ENCODE measurements at regions not wholly inside any gene's neighbourhood (a gene's known extent, or its start where the extent isn't known, plus 50 kb on each side); places are given as distances from the start of the nearest gene placed in this dataset.

DNA sequence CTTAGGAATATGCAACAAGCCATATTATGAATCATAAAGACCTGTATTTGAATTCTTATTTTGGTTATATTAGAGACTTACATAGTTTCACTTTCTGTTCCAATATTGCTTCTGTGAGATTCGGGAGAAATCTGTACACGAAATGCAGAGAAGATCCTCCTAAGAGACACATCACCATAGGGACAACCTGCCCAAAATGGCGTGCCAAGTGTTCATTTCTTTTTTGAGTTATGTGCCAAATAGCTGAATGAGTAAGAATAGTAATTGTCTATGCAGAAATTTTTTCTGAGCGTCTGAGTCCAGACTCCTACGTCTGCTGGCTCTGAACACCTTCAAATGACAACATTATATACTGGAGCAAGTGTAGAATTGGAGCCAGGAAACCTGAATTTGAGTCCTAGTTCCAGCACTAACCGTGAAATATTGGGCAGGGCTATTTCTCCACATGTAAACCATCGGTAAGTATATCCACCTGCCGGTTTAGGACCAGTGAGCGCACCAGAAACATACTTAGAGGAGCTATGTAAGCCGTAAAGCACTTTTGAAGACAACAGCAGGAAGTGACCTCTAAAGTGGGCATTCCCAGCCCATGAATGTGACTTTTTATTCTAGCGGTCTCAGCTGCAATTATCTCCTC lies 163.9 kb upstream of the DMRT1 start:
- ChIA-PET POLR2A (no interaction called here), CTCF (interaction anchor here (0.6 kb wide), 1 partner anchor 127 kb away, joined by 4 read pairs; no protein-coding TSS in a partner anchor)
- Mint-ChIP-seq H3K27me3 (peaks cover 3% of the 10 kb centered on the region), H3K9me3 (no peaks in the 10 kb centered on the region), H3K27ac (peak overlapping the region; percentile 68), H3K4me3 (peak overlapping the region; percentile 66), H3K36me3 (ENCODE audit: low read depth) (no peaks in the 10 kb centered on the region), H3K4me1 (peaks cover 16% of the 10 kb centered on the region)
- DNase-seq: peak; percentile 17

DNA sequence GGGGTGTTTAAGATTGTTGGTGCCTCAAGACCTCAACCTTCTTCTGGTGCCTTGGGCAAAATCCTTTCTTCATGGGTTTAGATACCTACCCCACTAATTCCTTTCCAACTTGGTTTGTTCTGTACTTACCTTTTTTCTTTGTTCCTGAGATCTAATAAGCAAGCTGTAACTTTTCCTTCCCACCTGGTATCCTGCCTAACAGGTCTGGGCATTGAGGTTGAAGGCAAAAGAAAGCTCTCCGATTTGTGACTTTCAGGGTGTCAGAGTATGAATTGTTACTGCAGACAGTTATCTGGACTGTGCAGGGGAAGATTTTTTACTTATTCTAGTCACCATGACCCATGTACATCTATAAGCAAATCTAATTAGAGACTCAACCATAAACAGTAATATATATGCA lies 162.6 kb upstream of the DMRT1 start:
- Mint-ChIP-seq H3K4me1 (peaks cover 16% of the 10 kb centered on the region), H3K27ac (no peak overlapping the region), H3K4me3 (no peak overlapping the region), H3K27me3 (peaks cover 3% of the 10 kb centered on the region), H3K9me3 (no peaks in the 10 kb centered on the region), H3K36me3 (ENCODE audit: low read depth) (no peaks in the 10 kb centered on the region)
- CTCF ChIA-PET: no interaction called here
- DNase-seq: no peak
- POLR2A ChIA-PET: no interaction called here

DNA sequence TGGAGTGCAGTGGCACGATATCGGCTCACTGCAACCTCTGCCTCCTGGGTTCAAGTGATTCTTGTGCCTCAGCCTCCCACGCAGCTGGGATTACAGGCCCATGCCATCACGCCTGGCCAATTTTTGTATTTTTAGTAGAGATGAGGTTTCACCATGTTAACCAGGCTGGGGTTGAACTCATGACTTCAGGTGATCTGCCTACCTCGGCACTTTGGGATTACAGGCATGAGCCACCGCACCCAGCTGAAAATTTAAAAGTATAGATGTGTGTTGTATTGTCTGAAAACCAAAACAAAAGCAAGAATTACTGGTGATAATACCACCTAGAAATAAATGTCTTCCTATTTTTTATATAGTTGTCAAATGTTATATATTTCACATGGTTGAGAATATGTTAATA lies 162.0 kb upstream of the DMRT1 start:
- no peaks in the 10 kb centered on the region for H3K36me3 Mint-ChIP-seq (ENCODE audit: low read depth)
- peaks cover 16% of the 10 kb centered on the region for H3K4me1 Mint-ChIP-seq
- H3K4me3 Mint-ChIP-seq: no peak overlapping the region
- H3K9me3 Mint-ChIP-seq: no peaks in the 10 kb centered on the region
- peaks cover 3% of the 10 kb centered on the region for H3K27me3 Mint-ChIP-seq
- ChIA-PET POLR2A (no interaction called here), CTCF (no interaction called here)
- no peak for DNase-seq
- H3K27ac Mint-ChIP-seq: no peak overlapping the region

DNA sequence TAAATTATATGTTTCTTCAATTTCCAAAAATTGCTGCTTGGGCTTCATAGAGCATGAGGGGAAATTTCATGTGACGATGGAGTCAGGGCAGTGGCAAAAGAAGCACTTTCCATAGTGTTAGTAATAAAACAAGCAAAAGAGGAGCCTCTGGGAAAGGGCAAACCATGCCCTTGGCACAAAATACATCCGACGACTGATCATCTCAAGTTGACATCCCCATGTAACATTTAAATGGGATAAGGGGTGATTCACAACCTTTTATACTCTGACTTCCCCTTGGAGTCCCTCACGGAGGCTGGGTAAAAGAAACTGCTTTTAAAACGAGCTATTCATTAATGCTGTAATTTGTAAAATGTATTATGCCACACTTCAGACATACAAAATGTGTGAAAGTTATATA lies 161.4 kb upstream of the DMRT1 start:
- no peak for DNase-seq
- ChIA-PET CTCF (no interaction called here), POLR2A (no interaction called here)
- Mint-ChIP-seq H3K4me3 (no peak overlapping the region), H3K27me3 (peaks cover 3% of the 10 kb centered on the region), H3K9me3 (no peaks in the 10 kb centered on the region), H3K36me3 (ENCODE audit: low read depth) (no peaks in the 10 kb centered on the region), H3K4me1 (peaks cover 16% of the 10 kb centered on the region), H3K27ac (no peak overlapping the region)

DNA sequence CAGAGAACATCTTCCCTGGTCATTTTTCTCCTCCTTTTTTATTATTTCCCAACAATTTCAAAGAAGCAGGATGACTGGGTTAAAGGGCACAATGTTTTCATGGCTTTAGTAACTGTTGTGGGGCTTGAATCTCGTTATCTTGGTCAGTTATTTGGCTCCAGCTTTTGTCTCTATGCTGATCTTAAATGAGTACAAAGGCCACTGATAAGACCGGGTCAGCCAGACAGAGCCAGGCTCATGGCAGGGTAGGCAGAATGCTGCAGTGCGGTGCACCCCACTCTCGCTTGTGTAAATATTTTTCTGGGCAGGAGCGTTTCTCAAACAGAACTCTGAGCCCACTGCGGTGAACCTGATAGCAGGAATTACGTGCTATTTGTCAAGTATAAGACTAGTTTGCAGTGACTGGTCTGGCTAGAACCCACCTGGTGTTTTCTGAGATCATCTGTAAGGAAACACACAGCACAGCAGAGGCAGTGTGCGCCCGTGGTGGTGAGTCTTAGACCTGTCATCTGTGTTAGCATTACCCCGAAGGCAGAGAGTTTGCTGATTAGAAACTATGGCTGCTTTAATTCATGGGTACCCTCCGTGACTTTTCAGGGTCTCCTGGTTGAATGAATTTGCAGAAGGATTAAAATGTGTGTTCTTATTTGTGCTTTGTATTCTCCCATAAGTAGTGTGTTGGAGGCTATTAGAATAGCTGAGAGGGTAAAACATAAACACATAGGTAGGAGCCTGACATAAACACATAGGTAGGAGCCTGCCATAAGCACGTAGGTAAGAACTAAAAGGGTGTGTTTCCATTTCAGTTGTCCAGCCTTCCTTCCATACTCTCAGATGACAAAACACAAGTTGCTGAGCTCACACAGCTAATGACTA lies 158.6 kb upstream of the DMRT1 start:
- ChIA-PET CTCF (interaction anchor here (0.6 to 1.7 kb wide), 4 partner anchors 11 to 30 kb away, joined by 3 to 4 read pairs (median 4); no protein-coding TSS in a partner anchor), POLR2A (no interaction called here)
- no peak overlapping the region for H3K27ac Mint-ChIP-seq
- DNase-seq: no peak
- no peak overlapping the region for H3K4me3 Mint-ChIP-seq
- H3K9me3 Mint-ChIP-seq: no peaks in the 10 kb centered on the region
- peaks cover 2% of the 10 kb centered on the region for H3K4me1 Mint-ChIP-seq
- peaks cover 8% of the 10 kb centered on the region for H3K27me3 Mint-ChIP-seq
- no peaks in the 10 kb centered on the region for H3K36me3 Mint-ChIP-seq (ENCODE audit: low read depth)

DNA sequence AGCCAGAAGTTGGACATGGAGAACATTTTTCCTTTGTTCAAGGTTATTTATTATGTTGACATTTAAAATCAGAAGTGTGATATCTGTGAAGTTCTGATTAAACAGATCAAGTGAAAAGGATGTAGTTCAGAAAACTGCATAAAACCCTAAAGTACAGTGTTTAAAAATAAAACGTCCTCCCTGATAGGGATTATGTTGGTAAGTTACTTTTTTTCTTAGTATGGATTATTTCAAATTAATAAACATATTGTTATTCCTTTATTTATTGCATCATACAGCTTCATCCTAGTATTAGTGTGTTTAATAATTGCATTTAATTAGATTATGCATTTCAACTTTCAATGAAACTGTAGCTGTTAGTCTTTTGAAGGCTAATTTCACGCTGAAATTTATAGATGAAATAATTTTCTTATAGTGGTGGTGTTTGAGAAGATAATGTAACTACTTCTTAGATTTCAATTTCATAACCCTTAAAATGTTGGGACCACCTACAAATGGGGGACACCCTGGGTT lies 157.9 kb upstream of the DMRT1 start:
- H3K4me3 Mint-ChIP-seq: no peak overlapping the region
- peaks cover 8% of the 10 kb centered on the region for H3K27me3 Mint-ChIP-seq

DNA sequence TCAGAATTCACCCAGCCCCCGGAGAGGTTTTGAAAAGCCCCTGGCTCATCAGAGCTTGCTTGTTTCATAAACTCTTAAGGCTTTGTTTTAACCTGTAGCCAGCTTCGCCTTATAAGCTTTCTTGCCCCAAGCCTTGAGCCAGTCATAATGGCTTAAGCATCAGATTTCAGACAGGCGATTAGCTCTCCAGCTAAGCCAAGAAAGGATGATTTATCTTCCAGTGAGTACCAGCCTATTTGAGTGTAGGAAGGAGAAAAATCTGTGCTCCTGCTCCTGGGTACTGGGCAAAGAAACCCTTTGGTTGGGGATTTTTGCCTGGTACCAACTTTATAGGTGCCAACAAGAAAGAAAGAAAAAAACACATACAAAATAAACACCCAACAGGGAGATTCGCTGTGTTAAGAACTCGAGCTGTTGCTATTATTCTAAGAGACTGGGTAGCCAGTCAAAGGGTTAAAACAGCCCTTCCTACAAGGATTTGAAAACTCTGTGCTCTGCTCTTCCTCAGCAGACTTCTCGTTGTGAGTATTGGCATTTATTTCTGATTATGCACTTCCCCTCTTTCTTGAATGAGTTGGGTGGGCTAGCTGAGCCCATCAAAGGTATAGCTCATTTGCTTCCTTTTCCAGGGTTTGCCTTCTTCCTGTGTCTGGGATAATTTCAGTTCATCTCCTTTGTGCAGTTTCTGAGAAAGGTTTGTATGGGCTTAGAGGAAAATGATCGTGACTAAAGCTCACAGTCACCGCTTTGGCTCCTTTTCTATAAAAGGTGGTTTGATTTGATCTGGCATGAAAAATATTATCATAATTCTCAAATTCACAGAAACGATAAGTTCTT lies 157.2 kb upstream of the DMRT1 start:
- CTCF ChIA-PET: interaction anchor here (1.2 to 1.7 kb wide), 2 partner anchors 13 to 16 kb away, joined by 3 to 4 read pairs; no protein-coding TSS in a partner anchor
- no peaks in the 10 kb centered on the region for H3K36me3 Mint-ChIP-seq (ENCODE audit: low read depth)

More for the DNA sequence above, 157.9 kb upstream of the DMRT1 start:
- Mint-ChIP-seq H3K27ac (no peak overlapping the region), H3K36me3 (ENCODE audit: low read depth) (no peaks in the 10 kb centered on the region), H3K9me3 (no peaks in the 10 kb centered on the region), H3K4me1 (no peaks in the 10 kb centered on the region)
- DNase-seq: no peak
- ChIA-PET CTCF (interaction anchor here (1.2 to 1.7 kb wide), 2 partner anchors 12 to 17 kb away, joined by 3 to 4 read pairs; no protein-coding TSS in a partner anchor), POLR2A (interaction anchor here (0.6 kb wide), 1 partner anchor 73 kb away, joined by 8 read pairs; no protein-coding TSS in a partner anchor)

DNA sequence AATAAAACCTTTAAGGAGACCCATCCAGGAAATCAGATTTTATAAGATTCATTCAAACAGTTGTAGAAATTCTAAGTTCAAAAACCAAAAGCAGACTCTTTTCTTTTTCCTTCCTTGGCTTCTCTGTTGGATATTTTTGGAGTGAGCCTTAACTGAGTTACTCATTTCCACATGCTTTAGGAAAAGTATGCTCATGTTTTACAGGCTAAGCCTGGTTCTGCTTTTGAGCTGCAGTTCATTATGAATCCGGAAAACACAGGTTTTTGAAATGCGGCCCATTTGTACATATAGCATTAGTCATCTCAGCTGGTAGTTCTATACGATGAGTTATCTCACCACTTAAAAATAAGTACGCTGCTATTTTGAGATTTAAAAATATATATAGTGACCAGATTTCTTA lies 156.6 kb upstream of the DMRT1 start:
- no peaks in the 10 kb centered on the region for H3K36me3 Mint-ChIP-seq (ENCODE audit: low read depth)
- peaks cover 8% of the 10 kb centered on the region for H3K27me3 Mint-ChIP-seq
- H3K9me3 Mint-ChIP-seq: no peaks in the 10 kb centered on the region
- DNase-seq: no peak
- no peaks in the 10 kb centered on the region for H3K4me1 Mint-ChIP-seq
- no peak overlapping the region for H3K27ac Mint-ChIP-seq
- no peak overlapping the region for H3K4me3 Mint-ChIP-seq
- POLR2A ChIA-PET: no interaction called here
- CTCF ChIA-PET: interaction anchor here (1.7 kb wide), 1 partner anchor 13 kb away, joined by 4 read pairs; no protein-coding TSS in a partner anchor

More for the DNA sequence above, 157.2 kb upstream of the DMRT1 start:
- no peak for DNase-seq
- Mint-ChIP-seq H3K9me3 (no peaks in the 10 kb centered on the region), H3K27me3 (peaks cover 8% of the 10 kb centered on the region), H3K4me1 (no peaks in the 10 kb centered on the region), H3K27ac (no peak overlapping the region), H3K4me3 (no peak overlapping the region)
- POLR2A ChIA-PET: interaction anchor here (0.5 to 0.6 kb wide), 2 partner anchors 72 to 187 kb away, joined by 5 to 8 read pairs; no protein-coding TSS in a partner anchor

DNA sequence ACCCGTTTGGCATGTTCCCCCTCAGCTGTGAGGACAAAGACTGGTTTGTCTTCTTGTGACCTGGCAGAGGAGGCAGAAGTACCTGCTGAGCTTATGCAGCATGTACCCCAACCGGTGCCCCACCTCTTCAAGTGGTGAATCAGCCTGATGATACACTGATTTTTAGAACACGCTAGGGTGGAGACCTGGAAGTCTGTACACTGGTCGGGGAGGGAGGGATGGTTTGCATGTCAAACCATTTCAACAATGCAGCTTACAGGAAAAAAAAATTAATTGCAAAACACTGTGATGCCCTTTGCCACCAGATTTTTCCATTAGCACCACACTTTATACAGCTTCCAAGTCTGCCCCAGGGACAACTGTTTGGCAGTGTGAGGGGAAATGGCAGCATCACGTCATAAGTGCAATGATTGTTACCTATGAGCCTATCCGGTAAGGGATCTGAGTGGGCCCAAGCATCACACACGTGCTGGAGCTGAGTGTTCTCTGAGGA lies 155.1 kb upstream of the DMRT1 start:
- Mint-ChIP-seq H3K27me3 (peaks cover 8% of the 10 kb centered on the region), H3K36me3 (ENCODE audit: low read depth) (no peaks in the 10 kb centered on the region), H3K4me3 (no peak overlapping the region), H3K4me1 (no peaks in the 10 kb centered on the region), H3K9me3 (no peaks in the 10 kb centered on the region), H3K27ac (no peak overlapping the region)
- no peak for DNase-seq
- ChIA-PET CTCF (no interaction called here), POLR2A (no interaction called here)

DNA sequence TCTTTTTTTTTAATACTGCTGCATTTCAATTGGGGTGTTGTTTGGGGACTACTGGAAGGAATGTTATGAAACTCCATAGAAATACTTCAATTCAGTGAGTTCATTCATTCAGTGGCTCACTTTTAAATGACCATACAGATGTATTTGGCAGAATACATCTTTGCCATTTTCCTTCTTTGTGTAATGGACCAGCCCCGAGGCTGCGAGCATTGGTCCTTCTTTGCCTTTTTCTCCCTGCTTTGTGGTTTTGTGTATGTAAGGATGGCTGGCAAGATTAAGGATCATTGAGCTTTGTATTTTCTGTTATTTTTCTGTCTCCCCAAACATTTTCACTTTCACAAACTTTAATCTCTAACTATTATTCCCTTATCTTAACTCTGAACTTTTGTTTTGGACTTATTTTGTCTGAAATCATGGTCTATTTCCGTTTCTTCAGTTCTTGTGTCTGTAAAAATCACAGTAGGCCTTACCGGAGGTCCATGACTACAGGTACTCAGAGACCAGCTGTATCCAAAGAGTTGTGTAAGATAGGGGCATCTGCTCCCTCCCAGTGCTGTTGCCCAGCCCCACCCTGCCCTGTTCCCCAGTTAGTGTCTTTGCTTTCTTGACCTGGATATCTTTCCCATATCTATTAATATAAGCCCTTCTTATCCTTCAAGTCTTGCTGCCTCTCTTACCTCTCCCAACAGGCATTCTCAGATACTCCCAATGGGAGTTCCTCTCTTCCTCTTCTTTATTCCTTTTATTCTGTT lies 154.3 kb upstream of the DMRT1 start:
- ChIA-PET POLR2A (no interaction called here), CTCF (no interaction called here)
- Mint-ChIP-seq H3K4me3 (no peak overlapping the region), H3K36me3 (ENCODE audit: low read depth) (no peaks in the 10 kb centered on the region), H3K9me3 (no peaks in the 10 kb centered on the region), H3K27me3 (peaks cover 8% of the 10 kb centered on the region), H3K4me1 (no peaks in the 10 kb centered on the region), H3K27ac (no peak overlapping the region)
- DNase-seq: no peak

DNA sequence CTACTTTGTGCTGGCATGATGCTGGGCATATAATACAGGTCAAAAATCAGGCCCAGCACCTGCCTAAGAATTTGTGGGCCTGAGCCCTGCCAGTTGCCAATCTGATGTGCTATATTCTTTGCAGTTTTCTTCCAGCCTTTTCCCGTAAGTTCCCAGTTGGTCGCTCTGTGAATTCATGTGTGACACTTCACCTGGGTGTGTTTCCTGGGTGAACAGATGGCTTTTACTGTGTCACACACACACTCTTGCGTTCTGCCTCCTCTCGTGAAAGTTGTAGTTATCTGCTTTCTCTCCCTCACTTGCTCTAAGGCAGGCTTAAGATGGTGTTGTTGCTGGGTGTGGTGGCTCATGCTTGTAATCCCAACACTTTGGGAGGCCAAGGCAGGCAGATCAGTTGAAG lies 153.5 kb upstream of the DMRT1 start:
- H3K9me3 Mint-ChIP-seq: no peaks in the 10 kb centered on the region
- H3K36me3 Mint-ChIP-seq (ENCODE audit: low read depth): no peaks in the 10 kb centered on the region
- peaks cover 8% of the 10 kb centered on the region for H3K27me3 Mint-ChIP-seq
- POLR2A ChIA-PET: no interaction called here
- H3K4me1 Mint-ChIP-seq: no peaks in the 10 kb centered on the region
- H3K4me3 Mint-ChIP-seq: no peak overlapping the region
- CTCF ChIA-PET: no interaction called here
- H3K27ac Mint-ChIP-seq: no peak overlapping the region
- no peak for DNase-seq

DNA sequence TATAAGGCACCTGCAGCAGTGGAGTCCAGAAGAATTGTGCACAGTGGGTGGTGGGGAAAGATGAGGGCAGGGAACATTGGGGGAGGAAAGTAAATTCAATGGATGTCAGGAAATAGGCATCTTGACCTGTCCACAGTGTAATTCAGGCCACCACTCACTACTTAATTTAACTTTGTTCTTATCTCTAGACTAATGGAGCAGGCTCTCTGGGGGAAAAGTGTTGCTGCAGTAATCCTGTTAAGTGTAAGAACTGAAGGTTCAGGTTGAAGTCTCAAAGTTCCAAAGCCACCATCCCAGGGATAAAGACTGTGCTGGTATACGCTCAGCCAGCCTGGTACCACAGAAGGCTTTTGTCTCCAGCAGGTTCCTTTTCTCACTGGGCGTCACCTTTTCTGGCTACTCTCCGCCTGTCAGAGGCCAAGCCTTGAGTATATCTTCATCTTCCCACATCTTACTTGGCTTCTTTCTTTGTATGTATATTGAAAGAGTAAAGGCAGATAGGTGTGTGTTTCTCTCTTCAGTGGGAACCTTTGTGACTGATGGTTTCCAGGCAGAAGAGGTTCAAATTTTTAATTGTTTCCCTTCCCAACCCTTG lies 150.9 kb upstream of the DMRT1 start:
- no peak overlapping the region for H3K4me3 Mint-ChIP-seq
- H3K36me3 Mint-ChIP-seq (ENCODE audit: low read depth): no peaks in the 10 kb centered on the region
- H3K9me3 Mint-ChIP-seq: no peaks in the 10 kb centered on the region
- no peak for DNase-seq
- ChIA-PET POLR2A (no interaction called here), CTCF (interaction anchor here (1.0 kb wide), 2 partner anchors 9 kb away, joined by 3 to 4 read pairs; no protein-coding TSS in a partner anchor)
- peaks cover 14% of the 10 kb centered on the region for H3K27me3 Mint-ChIP-seq
- H3K27ac Mint-ChIP-seq: no peak overlapping the region
- H3K4me1 Mint-ChIP-seq: peaks cover 4% of the 10 kb centered on the region

Measured in activated CD4-positive, alpha-beta T cell treated with anti-CD3 and anti-CD28 coated beads, Interleukin-2, amount 10 ng/mL, durations not matched to agents 7 days and 5 days (primary cell).